Uterus (tissue), 3 donors: ENCODE measurements at regions not wholly inside any gene's neighbourhood (a gene's known extent, or its start where the extent isn't known, plus 50 kb on each side); places are given as distances from the start of the nearest gene placed in this dataset.

Experiments
- DNase-seq, 2 donors: peaks; one replicate each; pipeline ENCODE4 v3.0.0-alpha.2; 2019 to 2020
- H3K27ac ChIP-seq, 2 donors: fragments of 200-600 bp; sonication (generic); 1 replicate in 1 of 2; 2 replicates in 1 of 2; pipeline ENCODE4 v1.5.1; 2016 to 2018
- H3K27me3 ChIP-seq, 2 donors: fragments of 200-600 bp; sonication (generic); one replicate each; pipeline ENCODE4 v1.5.1; 2018 to 2019; ENCODE audit warnings: control low read depth in 1 of 2
- H3K36me3 ChIP-seq, 2 donors: fragments of 200-600 bp; sonication (generic); one replicate each; pipeline ENCODE4 v1.5.1; 2019; ENCODE audit warnings: control low read depth in 1 of 2
- H3K4me1 ChIP-seq, 2 donors: fragments of 200-600 bp; sonication (generic); one replicate each; pipeline ENCODE4 v1.5.1; 2018 to 2019; ENCODE audit warnings: control low read depth in 1 of 2
- H3K4me3 ChIP-seq, 2 donors: fragments of 200-600 bp; sonication (generic); 1 replicate in 1 of 2; 2 replicates in 1 of 2; pipeline ENCODE4 v1.5.1; 2018 to 2019; ENCODE audit warnings: mild to moderate bottlenecking in 1 of 2
- H3K9me3 ChIP-seq, 2 donors: fragments of 200-600 bp; sonication (generic); one replicate each; pipeline ENCODE4 v1.5.1; 2019; ENCODE audit warnings: control low read depth in 1 of 2
- POLR2A ChIP-seq, 2 donors: fragments of 450-650 bp; IDR thresholded peaks; one replicate each; pipeline ENCODE4 v1.6.1; 2016; ENCODE audit warnings: antibody characterized with exemption in 2 of 2, mild to moderate bottlenecking in 1 of 2, moderate library complexity in 1 of 2
- intact Hi-C: fragments of 100-400 bp; cut with DNase I; formaldehyde crosslinking; loops from one replicate; pipeline ENCODE4 v1.15.1; 2023; ENCODE audit warnings: low total_unique reads
- TF ChIP-seq, protein P1 (sequence below), 4 experiments: fragments of 200-600 bp in 2 of 4; fragments of 450-650 bp in 2 of 4; sonication (generic) in 2 of 4; IDR thresholded peaks; one replicate each; pipeline ENCODE4 v1.5.1; 2016 to 2019; ENCODE audit warnings: antibody characterized with exemption in 4 of 4, mild to moderate bottlenecking in 2 of 4, moderate library complexity in 1 of 4
- donor health status: DM: yes; HTN: yes; CAD: no.

- no peaks in the 10 kb centered on the region for H3K4me1 ChIP-seq
- no peak overlapping the region for H3K27ac ChIP-seq
- no peak overlapping the region for H3K4me3 ChIP-seq
- intact Hi-C loops: no loop called here
- H3K36me3 ChIP-seq: no peaks in the 10 kb centered on the region
- no peaks in the 10 kb centered on the region for H3K27me3 ChIP-seq
- TF ChIP-seq, protein P1, sequence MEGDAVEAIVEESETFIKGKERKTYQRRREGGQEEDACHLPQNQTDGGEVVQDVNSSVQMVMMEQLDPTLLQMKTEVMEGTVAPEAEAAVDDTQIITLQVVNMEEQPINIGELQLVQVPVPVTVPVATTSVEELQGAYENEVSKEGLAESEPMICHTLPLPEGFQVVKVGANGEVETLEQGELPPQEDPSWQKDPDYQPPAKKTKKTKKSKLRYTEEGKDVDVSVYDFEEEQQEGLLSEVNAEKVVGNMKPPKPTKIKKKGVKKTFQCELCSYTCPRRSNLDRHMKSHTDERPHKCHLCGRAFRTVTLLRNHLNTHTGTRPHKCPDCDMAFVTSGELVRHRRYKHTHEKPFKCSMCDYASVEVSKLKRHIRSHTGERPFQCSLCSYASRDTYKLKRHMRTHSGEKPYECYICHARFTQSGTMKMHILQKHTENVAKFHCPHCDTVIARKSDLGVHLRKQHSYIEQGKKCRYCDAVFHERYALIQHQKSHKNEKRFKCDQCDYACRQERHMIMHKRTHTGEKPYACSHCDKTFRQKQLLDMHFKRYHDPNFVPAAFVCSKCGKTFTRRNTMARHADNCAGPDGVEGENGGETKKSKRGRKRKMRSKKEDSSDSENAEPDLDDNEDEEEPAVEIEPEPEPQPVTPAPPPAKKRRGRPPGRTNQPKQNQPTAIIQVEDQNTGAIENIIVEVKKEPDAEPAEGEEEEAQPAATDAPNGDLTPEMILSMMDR (IDR thresholded peaks at IDR 0.05): no peak
- TF ChIP-seq POLR2A (IDR thresholded peaks at IDR 0.05): no peak
- H3K9me3 ChIP-seq: no peaks in the 10 kb centered on the region
- DNase-seq: no peak
Measured at GRCh38 chr3:117310536-117310935, 601.0 kb downstream of the TUSC7 start.

DNA sequence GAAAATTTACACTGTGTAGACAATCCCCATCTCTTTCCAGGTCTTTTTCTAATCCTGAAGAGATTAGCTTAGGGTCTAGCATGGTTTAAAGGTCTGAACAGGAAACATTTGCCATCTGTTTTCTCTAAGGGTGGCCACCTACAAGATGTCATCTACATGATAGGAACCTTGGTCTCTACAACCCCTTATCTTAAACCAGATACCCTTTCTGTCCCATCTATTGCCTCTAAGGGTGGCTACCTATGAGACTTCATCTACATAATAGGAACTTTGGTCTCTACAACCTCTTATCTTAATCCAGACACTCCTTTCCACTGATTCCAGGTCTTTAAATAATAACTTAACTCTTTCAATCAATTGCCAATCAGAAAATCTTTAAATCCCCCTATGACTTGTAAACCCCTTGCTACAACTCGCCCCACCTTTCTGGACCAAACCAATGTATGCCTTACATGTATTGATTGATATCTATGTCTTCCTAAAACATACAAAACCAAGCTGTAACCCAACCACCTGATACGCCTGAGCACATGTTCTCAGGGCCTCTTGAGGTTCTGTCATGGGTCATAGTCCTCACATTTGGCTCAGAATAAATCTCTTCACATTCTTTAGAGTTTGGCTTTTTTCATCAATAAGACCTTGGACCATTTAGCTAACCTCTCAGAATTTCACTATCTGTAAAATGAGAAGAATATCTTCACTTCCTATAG lies 605.0 kb downstream of the TUSC7 start:
- intact Hi-C loops: no loop called here
- Histone ChIP-seq H3K4me3 (no peak overlapping the region), H3K27ac (no peak overlapping the region), H3K36me3 (no peaks in the 10 kb centered on the region), H3K4me1 (no peaks in the 10 kb centered on the region), H3K9me3 (no peaks in the 10 kb centered on the region), H3K27me3 (no peaks in the 10 kb centered on the region)
- no peak for DNase-seq
- TF ChIP-seq, protein P1 (IDR thresholded peaks at IDR 0.05): no peak
- TF ChIP-seq POLR2A (IDR thresholded peaks at IDR 0.05): no peak

DNA sequence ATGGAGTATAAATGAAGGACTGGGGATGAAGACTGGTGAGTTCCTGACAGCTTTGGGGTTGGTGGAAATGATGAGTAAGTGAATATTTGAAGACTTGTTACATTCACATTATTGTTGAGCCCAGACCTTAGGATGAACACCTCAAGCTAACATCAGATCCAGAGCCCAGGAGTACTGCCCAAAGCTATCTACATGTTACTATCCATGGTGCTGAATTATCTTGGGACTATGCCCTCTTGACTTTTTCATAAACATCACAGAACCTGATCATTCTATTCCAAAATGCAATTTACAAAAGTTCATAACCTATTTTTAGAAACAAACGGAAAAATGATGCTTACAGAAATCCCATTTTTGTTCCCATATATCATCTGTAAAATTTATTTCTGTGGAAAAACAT lies 613.3 kb downstream of the TUSC7 start:
- Histone ChIP-seq H3K9me3 (no peaks in the 10 kb centered on the region), H3K27me3 (no peaks in the 10 kb centered on the region), H3K4me3 (no peak overlapping the region), H3K36me3 (no peaks in the 10 kb centered on the region), H3K4me1 (no peaks in the 10 kb centered on the region), H3K27ac (no peak overlapping the region)
- intact Hi-C loops: no loop called here
- TF ChIP-seq, protein P1 (IDR thresholded peaks at IDR 0.05): no peak
- no peak for TF ChIP-seq POLR2A (IDR thresholded peaks at IDR 0.05)
- DNase-seq: no peak

GRCh38 chr3:117346901-117347300 lies 637.3 kb downstream of the TUSC7 start:
- H3K27me3 ChIP-seq: no peaks in the 10 kb centered on the region
- intact Hi-C loops: no loop called here
- H3K4me1 ChIP-seq: no peaks in the 10 kb centered on the region
- no peaks in the 10 kb centered on the region for H3K9me3 ChIP-seq
- no peak for DNase-seq
- TF ChIP-seq, protein P1 (IDR thresholded peaks at IDR 0.05): no peak
- TF ChIP-seq POLR2A (IDR thresholded peaks at IDR 0.05): no peak
- H3K27ac ChIP-seq: no peak overlapping the region
- no peaks in the 10 kb centered on the region for H3K36me3 ChIP-seq
- H3K4me3 ChIP-seq: no peak overlapping the region

DNA sequence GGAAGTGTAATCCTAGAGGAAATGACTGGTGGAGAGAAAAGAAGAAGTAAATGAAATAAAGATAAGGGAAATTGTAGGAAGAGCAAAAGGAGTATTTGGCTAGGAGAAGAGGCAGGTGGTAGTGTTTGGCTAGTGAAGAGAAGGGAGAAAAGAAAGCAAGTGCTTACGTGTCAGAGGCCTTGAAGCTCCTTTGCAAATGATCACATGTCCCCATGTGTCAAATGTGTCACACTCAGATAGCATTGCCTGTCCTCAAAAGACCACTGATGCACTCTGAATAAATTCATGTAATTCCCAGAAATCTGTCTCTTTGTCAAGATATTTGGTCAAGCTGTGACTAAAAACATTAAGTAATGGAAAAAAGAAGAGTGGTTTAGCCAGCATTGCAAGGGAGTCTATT lies 639.3 kb downstream of the TUSC7 start:
- no peaks in the 10 kb centered on the region for H3K36me3 ChIP-seq
- H3K4me1 ChIP-seq: no peaks in the 10 kb centered on the region
- H3K9me3 ChIP-seq: no peaks in the 10 kb centered on the region
- no peak for DNase-seq
- TF ChIP-seq POLR2A (IDR thresholded peaks at IDR 0.05): no peak
- TF ChIP-seq, protein P1 (IDR thresholded peaks at IDR 0.05): no peak
- intact Hi-C loops: no loop called here
- H3K4me3 ChIP-seq: no peak overlapping the region
- no peaks in the 10 kb centered on the region for H3K27me3 ChIP-seq
- H3K27ac ChIP-seq: no peak overlapping the region
